WERI-Rb-1 (cell line): ENCODE measurements at regions not wholly inside any gene's neighbourhood (a gene's known extent, or its start where the extent isn't known, plus 50 kb on each side); places are given as distances from the start of the nearest gene placed in this dataset.

Source experiments
- DNase-seq: peaks from one replicate; pipeline ENCODE4 v3.0.0-alpha.2; 2020
- H3K27ac ChIP-seq: fragments of 250-450 bp; sonication (Bioruptor Pico); 2 replicates; pipeline ENCODE4 v1.5.1; 2020; ENCODE audit warnings: mild to moderate bottlenecking, moderate library complexity
- H3K27me3 ChIP-seq: fragments of 250-450 bp; sonication (Bioruptor Pico); 2 replicates; pipeline ENCODE4 v1.5.1; 2021; ENCODE audit warnings: mild to moderate bottlenecking, low read depth, moderate library complexity; ENCODE audit not compliant: insufficient read depth, severe bottlenecking
- H3K36me3 ChIP-seq: fragments of 250-450 bp; sonication (Bioruptor Pico); 2 replicates; pipeline ENCODE4 v1.5.1; 2020; ENCODE audit warnings: mild to moderate bottlenecking, moderate library complexity
- H3K4me3 ChIP-seq: 2 replicates; pipeline ENCODE4 v1.5.1; 2011; ENCODE audit warnings: low read depth, mild to moderate bottlenecking, control low read depth, low read length
- H3K9me3 ChIP-seq: fragments of 250-450 bp; sonication (Bioruptor Pico); 2 replicates; pipeline ENCODE4 v1.5.1; 2021; ENCODE audit warnings: mild to moderate bottlenecking, moderate library complexity; ENCODE audit not compliant: severe bottlenecking
- TF ChIP-seq, protein P1 (sequence below): IDR thresholded peaks from 2 replicates; pipeline ENCODE4 v1.5.1; 2011; ENCODE audit warnings: low read depth, mild to moderate bottlenecking, control low read depth, inconsistent platforms, low read length

DNA sequence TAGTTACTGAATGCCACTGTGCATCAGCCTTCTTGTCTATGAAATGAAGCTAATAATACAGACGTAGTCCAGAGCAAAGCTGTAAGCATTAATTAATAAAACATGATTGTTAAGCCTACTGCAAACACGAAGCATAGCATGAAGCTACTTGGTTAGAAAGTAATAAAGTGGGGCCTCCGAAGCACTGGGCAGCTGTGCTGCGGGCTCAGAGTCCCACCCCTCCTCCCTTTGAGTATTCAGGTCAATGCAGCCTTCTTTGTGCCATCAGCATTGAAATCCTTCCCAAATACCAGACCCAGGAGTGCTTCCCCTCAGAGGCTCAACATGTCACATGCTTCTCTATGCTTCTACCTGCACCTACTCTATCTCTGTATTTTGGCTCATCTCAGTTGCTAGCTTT lies 1112.6 kb downstream of the IGSF11 start:
- no peak overlapping the region for H3K4me3 ChIP-seq

DNA sequence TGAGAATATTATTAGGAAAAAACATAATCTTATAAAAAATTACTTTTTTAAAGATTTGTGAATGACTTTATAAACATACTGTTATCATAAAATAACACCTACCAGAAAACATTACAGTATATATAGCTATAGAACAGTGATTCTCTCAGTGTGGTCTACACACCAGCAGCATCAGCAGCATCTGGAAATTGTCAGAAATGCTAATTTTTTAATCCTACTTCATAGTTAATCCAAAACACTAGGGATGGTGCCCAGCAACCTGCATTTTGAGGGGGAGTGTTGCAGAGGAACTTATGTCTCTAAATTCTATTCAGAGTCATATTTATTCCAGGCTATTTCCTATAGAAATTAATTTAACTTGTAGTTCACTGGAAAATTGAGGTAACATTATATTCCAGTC lies 1107.8 kb downstream of the IGSF11 start:
- H3K27ac ChIP-seq: no peak overlapping the region
- H3K27me3 ChIP-seq: peaks cover 16% of the 10 kb centered on the region
- TF ChIP-seq, protein P1, sequence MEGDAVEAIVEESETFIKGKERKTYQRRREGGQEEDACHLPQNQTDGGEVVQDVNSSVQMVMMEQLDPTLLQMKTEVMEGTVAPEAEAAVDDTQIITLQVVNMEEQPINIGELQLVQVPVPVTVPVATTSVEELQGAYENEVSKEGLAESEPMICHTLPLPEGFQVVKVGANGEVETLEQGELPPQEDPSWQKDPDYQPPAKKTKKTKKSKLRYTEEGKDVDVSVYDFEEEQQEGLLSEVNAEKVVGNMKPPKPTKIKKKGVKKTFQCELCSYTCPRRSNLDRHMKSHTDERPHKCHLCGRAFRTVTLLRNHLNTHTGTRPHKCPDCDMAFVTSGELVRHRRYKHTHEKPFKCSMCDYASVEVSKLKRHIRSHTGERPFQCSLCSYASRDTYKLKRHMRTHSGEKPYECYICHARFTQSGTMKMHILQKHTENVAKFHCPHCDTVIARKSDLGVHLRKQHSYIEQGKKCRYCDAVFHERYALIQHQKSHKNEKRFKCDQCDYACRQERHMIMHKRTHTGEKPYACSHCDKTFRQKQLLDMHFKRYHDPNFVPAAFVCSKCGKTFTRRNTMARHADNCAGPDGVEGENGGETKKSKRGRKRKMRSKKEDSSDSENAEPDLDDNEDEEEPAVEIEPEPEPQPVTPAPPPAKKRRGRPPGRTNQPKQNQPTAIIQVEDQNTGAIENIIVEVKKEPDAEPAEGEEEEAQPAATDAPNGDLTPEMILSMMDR: no peak
- no peaks in the 10 kb centered on the region for H3K36me3 ChIP-seq
- no peak overlapping the region for H3K4me3 ChIP-seq
- no peaks in the 10 kb centered on the region for H3K9me3 ChIP-seq
- DNase-seq: no peak

More for the DNA sequence above, 1112.6 kb downstream of the IGSF11 start:
- H3K27ac ChIP-seq: no peak overlapping the region
- TF ChIP-seq, protein P1: no peak
- H3K27me3 ChIP-seq: peaks cover 40% of the 10 kb centered on the region
- DNase-seq: no peak
- no peaks in the 10 kb centered on the region for H3K9me3 ChIP-seq
- no peaks in the 10 kb centered on the region for H3K36me3 ChIP-seq

DNA sequence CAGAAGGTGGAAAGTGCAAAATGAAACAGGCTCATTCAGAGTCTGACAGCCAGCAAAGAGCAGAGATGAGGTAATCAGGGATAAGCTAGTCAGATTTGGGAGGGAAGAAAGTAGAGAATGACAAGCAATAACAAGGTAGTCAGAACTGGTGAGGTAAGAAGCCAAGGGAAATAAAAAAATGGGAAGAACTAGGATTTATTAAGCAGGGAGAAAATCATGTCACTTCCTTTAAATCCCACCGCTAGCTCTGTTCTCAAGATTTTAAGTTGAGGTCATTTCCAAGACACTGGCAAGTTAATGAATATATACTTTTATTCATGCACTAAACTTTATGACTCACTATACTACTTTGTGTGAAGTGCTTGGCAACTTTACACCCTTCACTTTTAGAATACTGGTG lies 1106.8 kb downstream of the IGSF11 start:
- no peak for DNase-seq
- no peak overlapping the region for H3K4me3 ChIP-seq

DNA sequence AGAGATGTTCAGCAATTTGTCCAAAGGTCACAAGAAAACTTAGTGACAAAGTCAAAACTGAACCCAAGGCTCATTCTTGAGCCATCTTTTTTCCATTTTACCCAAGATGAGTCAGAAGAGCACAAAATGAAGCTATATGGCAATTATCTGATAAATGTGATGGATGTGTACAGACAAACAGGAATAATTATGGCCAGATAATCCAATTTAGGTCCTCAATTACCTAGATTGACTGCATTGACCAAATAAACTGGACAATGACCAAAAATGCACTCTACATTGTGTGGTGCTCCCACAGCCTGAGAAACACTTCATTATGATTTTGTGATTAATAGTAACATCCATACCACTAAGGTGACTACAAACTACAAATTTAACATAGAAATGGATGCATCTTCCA lies 1105.8 kb downstream of the IGSF11 start:
- no peaks in the 10 kb centered on the region for H3K9me3 ChIP-seq
- H3K4me3 ChIP-seq: no peak overlapping the region
- TF ChIP-seq, protein P1: no peak
- H3K36me3 ChIP-seq: no peaks in the 10 kb centered on the region
- DNase-seq: no peak
- H3K27ac ChIP-seq: no peak overlapping the region
- H3K27me3 ChIP-seq: peaks cover 13% of the 10 kb centered on the region

More for the DNA sequence above, 1106.8 kb downstream of the IGSF11 start:
- Histone ChIP-seq H3K9me3 (no peaks in the 10 kb centered on the region), H3K36me3 (no peaks in the 10 kb centered on the region), H3K27me3 (peaks cover 16% of the 10 kb centered on the region), H3K27ac (no peak overlapping the region)
- TF ChIP-seq, protein P1: no peak

DNA sequence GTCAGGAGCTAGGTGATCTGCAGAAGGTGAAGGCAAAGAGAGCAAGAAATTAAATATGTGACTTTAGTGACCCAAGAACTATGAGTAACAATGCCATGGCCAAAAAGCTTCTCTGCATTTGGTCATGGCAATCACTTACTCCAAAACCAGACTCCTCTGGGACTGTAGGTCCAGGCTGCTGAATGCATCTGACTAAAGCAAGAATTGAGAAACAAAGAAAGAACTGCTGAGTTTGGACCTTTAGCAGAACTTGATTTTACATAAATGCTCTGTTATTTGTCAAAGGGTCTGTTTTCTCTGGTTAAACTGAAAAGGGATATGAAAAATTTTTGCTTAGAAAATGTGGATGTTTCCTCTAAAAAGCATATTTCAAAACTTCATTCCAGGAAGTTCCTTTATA lies 1102.2 kb downstream of the IGSF11 start:
- Histone ChIP-seq H3K27me3 (peaks cover 16% of the 10 kb centered on the region), H3K27ac (no peak overlapping the region), H3K36me3 (no peaks in the 10 kb centered on the region), H3K9me3 (no peaks in the 10 kb centered on the region), H3K4me3 (no peak overlapping the region)
- TF ChIP-seq, protein P1: no peak
- DNase-seq: no peak

DNA sequence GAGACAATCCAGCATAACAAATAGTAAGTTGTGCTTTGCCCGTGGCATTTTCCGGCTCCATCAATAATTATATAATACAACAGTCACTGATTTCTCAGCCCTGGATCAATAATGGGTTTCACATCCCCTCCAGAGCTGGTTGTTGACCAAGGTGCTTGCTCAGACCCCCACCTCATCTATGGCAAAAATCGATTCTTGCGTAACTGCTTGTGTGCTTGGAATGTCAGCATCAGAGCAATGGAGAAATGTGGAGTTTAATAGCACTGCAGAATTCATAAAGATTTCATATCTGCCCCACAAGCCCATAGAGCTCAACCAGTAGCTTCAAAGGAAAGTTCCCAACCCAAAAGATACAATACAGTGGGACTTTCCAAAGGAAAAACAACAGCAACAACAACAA lies 1098.5 kb downstream of the IGSF11 start:
- DNase-seq: no peak
- Histone ChIP-seq H3K9me3 (no peaks in the 10 kb centered on the region), H3K36me3 (no peaks in the 10 kb centered on the region), H3K27ac (no peak overlapping the region), H3K27me3 (peaks cover 16% of the 10 kb centered on the region), H3K4me3 (no peak overlapping the region)
- TF ChIP-seq, protein P1: no peak
